ENCODE measurements at regions not wholly inside any gene's neighbourhood (a gene's known extent, or its start where the extent isn't known, plus 50 kb on each side); places are given as distances from the start of the nearest gene placed in this dataset.

DNA sequence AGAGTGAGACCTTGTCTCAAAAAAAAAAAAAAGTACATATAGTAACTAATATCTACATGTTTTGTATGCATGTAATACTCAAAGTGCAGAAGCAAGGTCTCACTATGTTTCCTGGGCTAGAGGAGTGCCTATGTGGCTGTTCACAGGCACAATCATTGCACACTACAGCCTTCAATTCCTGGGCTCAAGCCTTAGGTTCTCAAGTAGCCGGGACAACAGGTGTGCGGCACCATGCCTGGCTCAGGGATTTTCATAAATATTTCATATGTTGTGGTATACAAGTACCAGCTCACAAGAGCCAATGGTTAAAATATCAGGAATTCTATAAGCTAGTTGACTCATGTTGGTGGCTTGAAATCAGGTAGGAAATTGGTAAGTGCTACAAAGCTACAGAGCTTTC is 94.8 kb downstream of the LARP7 start:
- TF ChIP-seq, protein P1, sequence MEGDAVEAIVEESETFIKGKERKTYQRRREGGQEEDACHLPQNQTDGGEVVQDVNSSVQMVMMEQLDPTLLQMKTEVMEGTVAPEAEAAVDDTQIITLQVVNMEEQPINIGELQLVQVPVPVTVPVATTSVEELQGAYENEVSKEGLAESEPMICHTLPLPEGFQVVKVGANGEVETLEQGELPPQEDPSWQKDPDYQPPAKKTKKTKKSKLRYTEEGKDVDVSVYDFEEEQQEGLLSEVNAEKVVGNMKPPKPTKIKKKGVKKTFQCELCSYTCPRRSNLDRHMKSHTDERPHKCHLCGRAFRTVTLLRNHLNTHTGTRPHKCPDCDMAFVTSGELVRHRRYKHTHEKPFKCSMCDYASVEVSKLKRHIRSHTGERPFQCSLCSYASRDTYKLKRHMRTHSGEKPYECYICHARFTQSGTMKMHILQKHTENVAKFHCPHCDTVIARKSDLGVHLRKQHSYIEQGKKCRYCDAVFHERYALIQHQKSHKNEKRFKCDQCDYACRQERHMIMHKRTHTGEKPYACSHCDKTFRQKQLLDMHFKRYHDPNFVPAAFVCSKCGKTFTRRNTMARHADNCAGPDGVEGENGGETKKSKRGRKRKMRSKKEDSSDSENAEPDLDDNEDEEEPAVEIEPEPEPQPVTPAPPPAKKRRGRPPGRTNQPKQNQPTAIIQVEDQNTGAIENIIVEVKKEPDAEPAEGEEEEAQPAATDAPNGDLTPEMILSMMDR (IDR thresholded peaks at IDR 0.05), result no peak
- Histone ChIP-seq H3K27me3 (no peaks in the 10 kb centered on the region), H3K36me3 (no peaks in the 10 kb centered on the region), H3K4me1 (no peaks in the 10 kb centered on the region), H3K27ac (no peak overlapping the region), H3K9me3 (no peaks in the 10 kb centered on the region), H3K4me3 (no peak overlapping the region)
- intact Hi-C loops (cut with DNase I), result no loop called here
- no peak for DNase-seq (ENCODE audit: low spot score in 2 of 2)

- Histone ChIP-seq H3K4me3 (no peak overlapping the region), H3K27ac (no peak overlapping the region), H3K36me3 (no peaks in the 10 kb centered on the region), H3K4me1 (no peaks in the 10 kb centered on the region), H3K27me3 (no peaks in the 10 kb centered on the region), H3K9me3 (no peaks in the 10 kb centered on the region)
- no peak for DNase-seq (ENCODE audit: low spot score in 2 of 2)
- intact Hi-C loops (cut with DNase I), result no loop called here
- TF ChIP-seq, protein P1 (IDR thresholded peaks at IDR 0.05), result no peak
Measured at GRCh38 chr4:112732142-112732541, 95.2 kb downstream of the LARP7 start.

GRCh38 chr4:112735474-112735951 is 98.6 kb downstream of the LARP7 start:
- TF ChIP-seq, protein P1 (IDR thresholded peaks at IDR 0.05), result no peak
- Histone ChIP-seq H3K4me1 (no peaks in the 10 kb centered on the region), H3K4me3 (no peak overlapping the region), H3K27me3 (no peaks in the 10 kb centered on the region), H3K27ac (no peak overlapping the region), H3K36me3 (no peaks in the 10 kb centered on the region), H3K9me3 (no peaks in the 10 kb centered on the region)
- no peak for DNase-seq (ENCODE audit: low spot score in 2 of 2)
- intact Hi-C loops (cut with DNase I), result no loop called here

DNA sequence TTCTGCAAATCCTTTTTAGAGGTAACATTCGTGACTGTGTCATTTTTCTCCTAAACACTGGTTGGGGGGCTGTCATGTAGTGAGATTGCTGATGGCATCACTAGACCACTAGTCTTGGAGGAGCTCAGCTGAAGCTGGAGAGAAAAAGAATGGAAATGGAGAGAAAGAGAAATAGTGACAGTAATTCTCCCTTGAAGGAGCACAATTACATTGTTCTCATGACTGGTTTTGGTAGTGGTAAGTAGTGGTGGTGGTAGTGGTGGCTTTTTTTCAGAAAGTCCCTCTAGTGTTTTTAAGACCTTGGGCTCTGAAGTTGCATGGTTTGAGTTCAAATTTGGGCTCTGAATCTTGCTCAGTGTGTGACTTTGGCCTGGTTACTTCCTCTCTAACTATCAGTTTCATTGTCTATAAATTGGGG is 99.8 kb downstream of the LARP7 start:
- H3K27ac ChIP-seq, result no peak overlapping the region
- DNase-seq (ENCODE audit: low spot score in 2 of 2), result no peak
- TF ChIP-seq, protein P1 (IDR thresholded peaks at IDR 0.05), result no peak
- no peaks in the 10 kb centered on the region for H3K36me3 ChIP-seq
- no peaks in the 10 kb centered on the region for H3K9me3 ChIP-seq
- H3K4me3 ChIP-seq, result no peak overlapping the region
- no peaks in the 10 kb centered on the region for H3K4me1 ChIP-seq
- H3K27me3 ChIP-seq, result no peaks in the 10 kb centered on the region
- intact Hi-C loops (cut with DNase I), result no loop called here

DNA sequence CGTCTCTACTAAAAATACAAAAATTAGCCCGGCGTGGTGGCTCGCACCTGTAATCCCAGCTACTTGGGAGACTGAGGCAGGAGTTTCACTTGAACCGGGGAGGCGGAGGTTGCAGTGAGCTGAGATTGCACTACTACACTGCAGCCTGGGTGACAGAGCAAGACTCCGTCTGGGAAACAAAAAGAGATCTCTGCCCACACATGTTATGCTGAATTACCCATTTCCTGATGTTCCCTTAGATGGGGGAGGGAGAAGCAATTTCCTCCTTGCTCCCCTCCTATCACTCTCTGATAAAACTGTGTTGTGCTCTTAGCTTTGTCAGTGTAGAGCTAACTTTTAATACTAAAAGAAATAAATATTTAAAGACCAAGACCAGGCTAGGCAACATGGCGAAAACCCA is 102.5 kb downstream of the LARP7 start:
- TF ChIP-seq, protein P1 (IDR thresholded peaks at IDR 0.05), result no peak
- DNase-seq (ENCODE audit: low spot score in 2 of 2), result no peak
- intact Hi-C loops (cut with DNase I), result no loop called here
- no peaks in the 10 kb centered on the region for H3K36me3 ChIP-seq
- H3K27ac ChIP-seq, result no peak overlapping the region
- H3K9me3 ChIP-seq, result no peaks in the 10 kb centered on the region
- H3K4me3 ChIP-seq, result no peak overlapping the region
- H3K27me3 ChIP-seq, result no peaks in the 10 kb centered on the region
- H3K4me1 ChIP-seq, result no peaks in the 10 kb centered on the region

- intact Hi-C loops (cut with DNase I), result no loop called here
- TF ChIP-seq, protein P1 (IDR thresholded peaks at IDR 0.05), result no peak
- no peak overlapping the region for H3K4me3 ChIP-seq
- no peak overlapping the region for H3K27ac ChIP-seq
- H3K27me3 ChIP-seq, result no peaks in the 10 kb centered on the region
- H3K9me3 ChIP-seq, result no peaks in the 10 kb centered on the region
- no peaks in the 10 kb centered on the region for H3K36me3 ChIP-seq
- DNase-seq (ENCODE audit: low spot score in 2 of 2), result no peak
- no peaks in the 10 kb centered on the region for H3K4me1 ChIP-seq
Measured at GRCh38 chr4:112747036-112747435, 110.1 kb downstream of the LARP7 start.
